GM23338 (cell line): ENCODE measurements at regions not wholly inside any gene's neighbourhood (a gene's known extent, or its start where the extent isn't known, plus 50 kb on each side); places are given as distances from the start of the nearest gene placed in this dataset.

Source experiments
- CREB1 ChIP-seq: fragments of 250-450 bp; sonication (Bioruptor Pico); IDR thresholded peaks from 2 replicates; pipeline ENCODE4 v1.5.0; 2020; ENCODE audit warnings: low read depth, mild to moderate bottlenecking, moderate library complexity
- CTCF ChIP-seq, 2 experiments: fragments of 200-600 bp in 1 of 2; sonication (generic) in 1 of 2; conservative IDR thresholded peaks; 2 replicates each; pipeline versions ENCODE4 v1.5.1 to v1.6.1; 2016 to 2017; ENCODE audit warnings: antibody characterized with exemption in 2 of 2, low read depth in 2 of 2, mild to moderate bottlenecking in 2 of 2, moderate library complexity in 1 of 2
- ETS1 ChIP-seq: IDR thresholded peaks from 2 replicates; pipeline ENCODE4 v1.6.1; 2016; ENCODE audit warnings: antibody characterized with exemption
- EZH2 ChIP-seq: fragments of 200-600 bp; sonication (generic); IDR thresholded peaks from one replicate; pipeline ENCODE4 v1.8.0; 2017; ENCODE audit warnings: antibody characterized with exemption, mild to moderate bottlenecking, low read depth; ENCODE audit not compliant: unreplicated experiment
- EZH2phosphoT487 ChIP-seq: fragments of 200-600 bp; sonication (generic); IDR thresholded peaks from one replicate; pipeline ENCODE4 v1.8.1; 2018; ENCODE audit warnings: antibody characterized with exemption; ENCODE audit not compliant: unreplicated experiment
- JUNB ChIP-seq: IDR thresholded peaks from one replicate; pipeline ENCODE4 v1.6.1; 2016; ENCODE audit warnings: antibody characterized with exemption; ENCODE audit not compliant: unreplicated experiment
- NANOG ChIP-seq: IDR thresholded peaks from 2 replicates; pipeline ENCODE4 v1.6.1; 2016; ENCODE audit warnings: antibody characterized with exemption, borderline replicate concordance
- POLR2AphosphoS5 ChIP-seq: IDR thresholded peaks from 2 replicates; pipeline ENCODE4 v1.6.1; 2016; ENCODE audit warnings: antibody characterized with exemption, low read depth
- STAT1 ChIP-seq: IDR thresholded peaks from one replicate; pipeline ENCODE4 v1.6.1; 2016; ENCODE audit warnings: antibody characterized with exemption; ENCODE audit not compliant: unreplicated experiment
- ZNF114 ChIP-seq: fragments of 250-450 bp; sonication (Bioruptor Pico); IDR thresholded peaks from 2 replicates; pipeline ENCODE4 v1.5.0; 2020; ENCODE audit warnings: mild to moderate bottlenecking, moderate library complexity
- ZNF331 ChIP-seq: fragments of 250-450 bp; sonication (Bioruptor Pico); IDR thresholded peaks from 2 replicates; pipeline ENCODE4 v1.5.0; 2020; ENCODE audit warnings: low read depth, mild to moderate bottlenecking, moderate library complexity
- ZNF462 ChIP-seq: fragments of 250-450 bp; sonication (Bioruptor Pico); IDR thresholded peaks from 2 replicates; pipeline ENCODE4 v1.5.0; 2020; ENCODE audit warnings: mild to moderate bottlenecking, moderate library complexity

- TF ChIP-seq ZNF462 (CRISPR knock-in tag) = no peak
- TF ChIP-seq POLR2AphosphoS5 = no peak
- no peak for TF ChIP-seq EZH2
- TF ChIP-seq ZNF331 (CRISPR knock-in tag) = no peak
- no peak for TF ChIP-seq ETS1
- TF ChIP-seq NANOG = no peak
- no peak for TF ChIP-seq CTCF (conservative IDR thresholded peaks at IDR 0.05; ENCODE audit: low read depth in 2 of 2)
- TF ChIP-seq JUNB = no peak
- no peak for TF ChIP-seq STAT1
- no peak for TF ChIP-seq ZNF114 (CRISPR knock-in tag)
- TF ChIP-seq CREB1 (CRISPR knock-in tag) = no peak
- TF ChIP-seq EZH2phosphoT487 = no peak
Observed at GRCh38 chr2:120866071-120866470, 130.4 kb downstream of the GLI2 start (continued).
